H1 (cell line): ENCODE measurements at regions not wholly inside any gene's neighbourhood (a gene's known extent, or its start where the extent isn't known, plus 50 kb on each side); places are given as distances from the start of the nearest gene placed in this dataset.

ENCODE experiments used
- CHD2 ChIP-seq: IDR thresholded peaks from 2 replicates; pipeline ENCODE4 v1.6.1; 2012; ENCODE audit warnings: low read length, improper control_type of control experiment
- CHD7 ChIP-seq: fragments of 300-600 bp; sonication (generic); IDR thresholded peaks from 2 replicates; pipeline ENCODE4 v1.7.1; 2012; ENCODE audit warnings: low read length, moderate library complexity, mild to moderate bottlenecking, inconsistent platforms; ENCODE audit not compliant: insufficient replicate concordance
- CTCF ChIP-seq, 3 experiments: IDR thresholded peaks; 1 replicate in 2 of 3; 2 replicates in 1 of 3; pipeline versions ENCODE4 v1.5.1 to v1.6.1; 2011; ENCODE audit warnings: low read length in 3 of 3, mild to moderate bottlenecking in 3 of 3, inconsistent platforms in 2 of 3, low read depth in 1 of 3, moderate library complexity in 1 of 3; ENCODE audit not compliant: insufficient read depth in 1 of 3; ENCODE audit errors: control extremely low read depth in 1 of 3
- EGR1 ChIP-seq: IDR thresholded peaks from 2 replicates; pipeline ENCODE4 v1.6.1; 2011; ENCODE audit warnings: low read depth, low read length, borderline replicate concordance
- EP300 ChIP-seq, 2 experiments: IDR thresholded peaks; 1 replicate in 1 of 2; 2 replicates in 1 of 2; pipeline ENCODE4 v1.6.1; 2011 to 2012; ENCODE audit warnings: low read depth in 2 of 2, low read length in 2 of 2, mild to moderate bottlenecking in 2 of 2, borderline replicate concordance in 1 of 2, inconsistent platforms in 1 of 2, moderate library complexity in 1 of 2
- RAD21 ChIP-seq, 2 experiments: IDR thresholded peaks in 1 of 2; conservative IDR thresholded peaks in 1 of 2; 2 replicates each; pipeline ENCODE4 v1.6.1; 2011; ENCODE audit warnings: low read depth in 2 of 2, low read length in 2 of 2, improper control_type of control experiment in 1 of 2, inconsistent platforms in 1 of 2, mild to moderate bottlenecking in 1 of 2, moderate library complexity in 1 of 2
- SP1 ChIP-seq: IDR thresholded peaks from 2 replicates; pipeline ENCODE4 v1.6.1; 2011; ENCODE audit warnings: low read depth, low read length
- SRF ChIP-seq: IDR thresholded peaks from 2 replicates; pipeline ENCODE4 v1.6.1; 2011; ENCODE audit warnings: mild to moderate bottlenecking, low read depth, low read length, moderate library complexity
- YY1 ChIP-seq: IDR thresholded peaks from 2 replicates; pipeline ENCODE4 v1.6.1; 2011; ENCODE audit warnings: low read depth, mild to moderate bottlenecking, low read length
- TF ChIP-seq, protein P1 (sequence below): IDR thresholded peaks from 2 replicates; pipeline ENCODE4 v1.6.1; 2012; ENCODE audit warnings: low read length, inconsistent platforms

- no peak for TF ChIP-seq CTCF (IDR thresholded peaks at IDR 0.05; ENCODE audit: control extremely low read depth in 1 of 3, insufficient read depth in 1 of 3, low read depth in 1 of 3, low read length in 3 of 3)
- no peak for TF ChIP-seq SP1
- no peak for TF ChIP-seq EP300 (IDR thresholded peaks at IDR 0.05; ENCODE audit: borderline replicate concordance in 1 of 2, low read depth in 2 of 2, low read length in 2 of 2)
- TF ChIP-seq YY1, result no peak
- no peak for TF ChIP-seq SRF
- no peak for TF ChIP-seq CHD7
- no peak for TF ChIP-seq EGR1
- TF ChIP-seq, protein P1, sequence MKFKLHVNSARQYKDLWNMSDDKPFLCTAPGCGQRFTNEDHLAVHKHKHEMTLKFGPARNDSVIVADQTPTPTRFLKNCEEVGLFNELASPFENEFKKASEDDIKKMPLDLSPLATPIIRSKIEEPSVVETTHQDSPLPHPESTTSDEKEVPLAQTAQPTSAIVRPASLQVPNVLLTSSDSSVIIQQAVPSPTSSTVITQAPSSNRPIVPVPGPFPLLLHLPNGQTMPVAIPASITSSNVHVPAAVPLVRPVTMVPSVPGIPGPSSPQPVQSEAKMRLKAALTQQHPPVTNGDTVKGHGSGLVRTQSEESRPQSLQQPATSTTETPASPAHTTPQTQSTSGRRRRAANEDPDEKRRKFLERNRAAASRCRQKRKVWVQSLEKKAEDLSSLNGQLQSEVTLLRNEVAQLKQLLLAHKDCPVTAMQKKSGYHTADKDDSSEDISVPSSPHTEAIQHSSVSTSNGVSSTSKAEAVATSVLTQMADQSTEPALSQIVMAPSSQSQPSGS, result no peak
- TF ChIP-seq RAD21 (IDR thresholded peaks at IDR 0.05 in 1 of 2, conservative IDR thresholded peaks at IDR 0.05 in 1 of 2; ENCODE audit: low read depth in 2 of 2, low read length in 2 of 2), result no peak
- no peak for TF ChIP-seq CHD2
Measured at GRCh38 chr6:82602776-82603175, 239.2 kb downstream of the TPBG start.
